GM13977 (cell line): ENCODE measurements at regions not wholly inside any gene's neighbourhood (a gene's known extent, or its start where the extent isn't known, plus 50 kb on each side); places are given as distances from the start of the nearest gene placed in this dataset.
A peak's percentile ranks its signal among the peaks of the same experiment; 100 is the strongest.

Source experiments
- DNase-seq: peaks from one replicate; pipeline ENCODE4 v3.0.0; 2012; ENCODE audit warnings: low spot score
- CTCF ChIP-seq: IDR thresholded peaks from 2 replicates; pipeline ENCODE4 v1.5.1; 2012; ENCODE audit warnings: mild to moderate bottlenecking, control low read depth; ENCODE audit not compliant: insufficient read depth; ENCODE audit errors: extremely low read depth, missing control alignments
- in situ Hi-C: fragments of 300-500 bp; cut with MboI; formaldehyde crosslinking; loops from one replicate; pipeline ENCODE4 v1.12.0; 2022; ENCODE audit warnings: low sequenced_read_pairs, low pct_unique_long_range_greater_than_20kb, mixed read lengths, inconsistent platforms; ENCODE audit not compliant: unreplicated experiment

- TF ChIP-seq CTCF: peak; percentile 91
- in situ Hi-C loops: loop anchor here (25.0 kb wide), 2 partner anchors 448 to 623 kb away; no protein-coding TSS in a partner anchor
- peak; percentile 71 for DNase-seq
Measured at GRCh38 chr11:131064373-131064991, 148.2 kb upstream of the SNX19 start.

DNA sequence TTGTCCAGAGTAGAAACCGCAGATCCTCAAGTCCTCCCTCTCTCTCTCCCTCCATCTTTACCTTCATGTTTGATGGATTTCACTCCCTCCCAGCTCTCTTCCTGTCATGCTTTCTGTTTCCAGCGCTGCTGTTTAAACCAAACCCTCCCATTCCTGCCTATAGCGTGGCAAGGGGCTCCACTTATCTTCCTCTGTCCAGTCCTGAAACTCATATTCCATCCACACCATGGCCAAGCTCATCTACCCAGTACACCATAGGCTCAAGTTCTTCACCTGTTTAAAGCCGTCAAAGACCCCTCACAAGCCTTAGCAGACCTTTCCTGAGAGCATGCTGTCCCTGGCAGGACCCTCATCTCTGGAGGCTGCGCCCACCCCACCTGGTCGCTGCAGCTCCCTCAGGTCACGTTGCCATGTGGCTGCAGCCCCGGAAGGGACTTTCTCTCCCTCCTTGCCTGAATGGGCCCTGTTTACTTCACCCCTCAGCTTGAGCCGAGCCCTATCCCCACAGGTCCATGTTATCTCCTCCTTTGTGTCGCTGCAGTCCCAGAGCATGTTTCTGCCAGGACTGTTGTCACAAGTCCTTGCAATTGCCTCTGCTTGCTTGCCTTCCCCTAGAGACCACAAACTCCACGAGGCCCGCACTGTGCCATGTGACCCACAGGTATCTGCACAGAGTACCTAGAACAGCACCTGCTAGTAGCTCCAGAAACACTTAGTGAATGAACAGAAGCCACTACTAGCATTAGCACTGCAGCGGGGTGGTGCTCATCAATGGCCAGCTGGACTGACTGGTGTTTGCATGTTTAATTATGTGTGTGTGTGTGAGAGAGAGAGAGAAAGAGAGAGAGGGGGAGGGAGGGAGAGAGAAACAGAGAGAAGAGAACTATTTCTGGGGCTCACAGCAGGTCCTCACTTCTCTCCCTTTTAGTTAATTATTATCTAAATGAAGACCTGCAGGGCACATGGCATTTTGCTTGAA is 149.4 kb upstream of the SNX19 start:
- in situ Hi-C loops: loop anchor here (25.0 kb wide), 2 partner anchors 447 to 622 kb away; no protein-coding TSS in a partner anchor

GRCh38 chr11:131066551-131066950 is 150.3 kb upstream of the SNX19 start:
- no peak for TF ChIP-seq CTCF
- no peak for DNase-seq
- in situ Hi-C loops: loop anchor here (25.0 kb wide), 2 partner anchors 446 to 621 kb away; no protein-coding TSS in a partner anchor

More for the DNA sequence above, 149.4 kb upstream of the SNX19 start:
- TF ChIP-seq CTCF: no peak
- no peak for DNase-seq

- no peak for TF ChIP-seq CTCF
- no peak for DNase-seq
- in situ Hi-C loops: loop anchor here (25.0 kb wide), 2 partner anchors 442 to 617 kb away; no protein-coding TSS in a partner anchor
Measured at GRCh38 chr11:131070365-131070764, 154.1 kb upstream of the SNX19 start.

DNA sequence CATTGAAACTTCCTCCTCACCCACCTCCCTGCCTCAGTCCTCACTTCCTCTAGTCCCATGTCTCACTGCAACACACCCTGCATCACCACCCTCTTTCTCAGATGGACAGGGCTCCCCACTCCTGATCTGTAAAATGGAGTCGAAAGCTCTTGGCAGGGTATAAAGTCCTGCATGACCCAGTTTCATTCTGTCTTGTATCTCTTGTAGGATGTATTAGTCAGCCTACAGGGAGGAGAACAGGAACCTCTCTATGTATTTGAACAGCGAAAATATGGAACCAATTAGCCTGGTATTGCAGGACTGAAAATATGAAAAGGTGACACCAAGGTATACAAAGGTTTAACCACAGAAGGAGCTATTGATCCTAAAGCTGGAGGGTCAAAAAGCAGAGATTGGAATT is 156.9 kb upstream of the SNX19 start:
- no peak for DNase-seq

More for the DNA sequence above, 156.9 kb upstream of the SNX19 start:
- in situ Hi-C loops: loop anchor here (25.0 kb wide), 2 partner anchors 439 to 614 kb away; no protein-coding TSS in a partner anchor
- TF ChIP-seq CTCF: no peak
